Stimulated activated CD4-positive, alpha-beta T cell treated with anti-CD3 and anti-CD28 coated beads, Interleukin-4, amount 100 ng/mL, for 4 hours (primary cell): ENCODE measurements at regions not wholly inside any gene's neighbourhood (a gene's known extent, or its start where the extent isn't known, plus 50 kb on each side); places are given as distances from the start of the nearest gene placed in this dataset.
"Not testable (repeated sequence)": the region's sequence is repeated elsewhere in the genome, so short reads cannot be mapped to it uniquely, and the experiment has no call there.

ENCODE experiments used
- DNase-seq, 2 experiments: peaks; one replicate each; pipeline ENCODE4 v3.0.0-alpha.2; 2020

DNA sequence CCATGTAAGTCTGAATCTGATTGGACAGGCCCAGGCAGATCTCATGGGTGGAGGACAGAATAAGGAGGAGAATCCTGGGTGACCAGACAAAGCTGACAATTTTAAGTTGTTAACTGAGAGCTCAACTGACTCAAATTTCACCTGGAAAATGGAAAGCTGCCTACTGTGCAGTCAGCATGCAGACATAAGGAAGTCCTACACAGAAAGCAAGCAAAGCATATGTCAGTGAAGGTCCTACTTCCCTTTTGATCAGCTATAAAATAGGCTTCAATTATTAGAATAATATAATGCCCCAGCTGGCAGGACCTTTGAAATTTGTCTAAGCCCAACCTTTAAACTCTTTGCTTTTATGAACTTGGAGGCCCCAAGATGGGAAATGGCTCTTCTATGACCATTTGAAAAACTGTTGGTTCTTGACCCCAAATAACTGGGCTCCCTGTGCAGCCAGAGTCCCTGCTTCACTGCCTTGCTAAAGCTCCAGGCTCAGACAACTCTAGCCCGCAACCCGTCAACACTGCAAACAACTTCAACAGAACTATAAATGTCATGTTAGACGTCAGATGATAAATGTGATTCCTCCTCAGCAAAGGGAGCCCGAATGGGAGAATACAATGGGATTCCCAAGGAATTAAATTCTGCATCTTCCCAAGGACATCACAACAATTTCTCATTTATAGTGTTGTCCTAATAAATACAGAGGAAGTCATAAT, 118.9 kb upstream of the ADRA1B start:
- no peak for DNase-seq

GRCh38 chr5:159799701-159800100, 116.6 kb upstream of the ADRA1B start:
- no peak for DNase-seq

DNA sequence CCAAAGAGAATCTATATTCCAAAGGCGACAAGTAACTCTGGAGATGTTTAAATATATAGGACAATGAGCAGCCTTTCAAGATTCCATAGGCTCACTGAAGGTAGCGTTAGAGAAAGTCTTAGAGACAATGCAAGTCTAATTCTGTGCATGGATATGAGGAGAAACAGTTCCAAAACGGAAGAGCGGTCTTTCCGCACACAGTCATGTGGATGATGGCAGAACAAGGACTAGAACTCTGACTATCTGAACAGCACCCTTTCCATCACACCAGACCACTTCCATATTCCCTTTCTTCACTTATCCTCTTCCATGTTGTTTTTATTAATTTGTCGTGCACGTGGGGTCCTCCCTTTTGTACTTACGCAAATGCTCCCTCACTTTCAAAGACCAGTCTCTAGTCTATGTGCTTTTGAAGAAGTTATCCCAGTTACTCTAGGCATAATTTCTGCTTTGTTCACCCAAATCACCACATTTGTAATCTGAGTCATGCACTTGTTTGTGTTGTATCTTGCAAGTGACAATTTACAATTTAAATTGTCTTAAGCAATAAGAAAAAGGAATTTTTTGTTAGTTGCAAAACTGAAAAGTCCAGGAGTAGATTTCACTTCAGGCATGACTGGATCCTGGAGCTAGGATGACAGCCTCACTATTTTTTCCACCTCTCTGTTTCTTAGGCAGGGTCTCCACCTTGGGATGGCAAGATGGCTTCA, 116.0 kb upstream of the ADRA1B start:
- DNase-seq = no peak

DNA sequence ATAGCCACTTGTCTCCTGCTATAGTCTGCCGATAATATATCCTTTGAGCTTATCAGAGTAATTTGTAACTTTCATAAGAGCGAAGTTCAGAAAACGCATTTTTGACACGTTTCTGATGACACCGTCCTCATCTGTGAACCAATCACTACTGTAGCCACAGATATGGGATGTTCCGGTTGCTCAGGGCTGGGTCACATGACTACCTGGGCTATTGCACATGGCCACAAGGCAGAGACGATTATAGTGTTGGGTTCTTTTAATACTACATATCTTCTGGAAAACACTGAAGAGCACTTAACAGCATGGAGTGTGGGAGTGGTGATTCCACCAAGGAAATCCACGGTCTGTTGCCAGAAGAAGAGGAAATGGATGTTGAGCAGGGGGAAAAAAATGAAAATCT, 115.0 kb upstream of the ADRA1B start:
- no peak for DNase-seq

DNA sequence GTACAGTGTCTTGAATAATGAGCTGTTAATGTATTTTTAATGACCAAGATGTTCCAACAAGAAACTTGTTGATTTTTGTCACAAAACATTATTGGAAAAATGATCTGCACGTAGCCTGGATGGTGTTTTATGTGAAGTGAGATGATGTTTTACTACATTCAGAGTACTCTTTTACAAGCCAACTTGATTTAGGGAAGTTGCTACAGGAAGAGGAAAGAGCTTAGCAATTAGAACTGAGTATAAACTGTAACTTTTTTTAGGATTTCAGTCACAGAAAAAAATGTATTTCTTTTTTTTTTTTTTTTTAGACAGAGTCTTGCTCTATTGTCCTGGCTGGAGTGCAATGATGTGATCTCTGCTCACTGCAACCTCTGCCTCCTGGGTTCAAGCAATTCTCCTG, 113.6 kb upstream of the ADRA1B start:
- DNase-seq = no peak

- no peak for DNase-seq
These were observed 112.2 kb upstream of the ADRA1B start for GRCh38 chr5:159804121-159804520.

DNA sequence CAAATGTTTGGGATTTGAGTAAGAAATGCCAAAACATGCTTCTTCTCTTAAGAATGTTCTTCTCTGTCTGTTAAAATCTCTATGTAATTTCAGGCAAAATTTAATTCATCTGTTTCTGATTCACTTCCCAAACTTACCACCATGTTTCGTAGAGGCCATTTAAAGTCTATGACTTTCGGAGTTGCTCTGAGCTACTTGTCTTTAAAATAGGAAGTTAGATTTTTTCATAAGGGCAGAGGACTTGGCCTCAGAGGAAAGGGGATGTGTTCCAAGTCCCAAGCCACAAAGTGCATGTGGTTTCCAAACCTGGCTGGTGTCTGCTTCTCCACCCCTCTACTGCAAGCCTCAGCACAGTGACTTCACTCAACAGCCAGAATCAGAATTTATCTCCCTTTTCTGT, 111.3 kb upstream of the ADRA1B start:
- no peak for DNase-seq

- not testable (repeated sequence) for DNase-seq
These were observed 109.1 kb upstream of the ADRA1B start for GRCh38 chr5:159807135-159807534.

- no peak for DNase-seq
These were observed 108.7 kb upstream of the ADRA1B start for GRCh38 chr5:159807586-159807985.

DNA sequence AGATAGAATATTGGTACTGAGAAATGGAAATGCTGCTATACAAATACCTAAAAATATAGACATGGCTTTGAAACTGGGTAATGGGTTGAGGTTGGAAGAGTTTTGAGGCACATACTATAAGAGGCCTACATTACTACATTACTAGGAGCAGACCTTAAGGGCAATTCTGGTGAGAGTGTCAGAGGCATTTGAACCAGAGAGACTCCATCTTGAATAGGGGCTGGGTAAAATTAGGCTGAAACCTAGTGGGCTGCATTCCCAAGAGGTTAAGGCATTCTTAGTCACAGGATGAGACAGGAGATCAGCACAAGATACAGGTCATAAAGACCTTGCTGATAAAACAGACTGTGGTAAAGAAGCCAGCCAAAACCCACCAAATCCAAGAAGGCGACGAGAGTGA, 104.6 kb upstream of the ADRA1B start:
- DNase-seq = no peak

GRCh38 chr5:159812759-159813158, 103.5 kb upstream of the ADRA1B start:
- DNase-seq = not testable (repeated sequence)

DNA sequence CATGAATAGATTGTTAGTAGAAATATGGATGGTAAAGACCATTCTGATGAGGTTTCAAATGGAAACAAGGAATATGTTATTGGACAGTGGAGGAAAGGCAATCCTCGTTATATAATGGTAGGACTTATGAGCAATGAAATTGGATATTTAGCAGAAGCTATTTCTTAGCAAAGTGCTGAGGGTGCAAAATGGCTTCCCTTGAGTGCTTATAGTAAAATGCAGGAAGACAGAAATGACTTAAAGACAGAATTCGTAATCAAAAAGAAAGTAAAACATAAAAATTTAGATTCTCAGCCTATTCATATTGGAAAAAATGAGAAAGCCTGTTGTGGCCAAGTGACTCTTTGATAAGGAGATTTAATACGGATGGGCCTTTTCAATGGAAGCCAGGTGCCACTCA, 102.1 kb upstream of the ADRA1B start:
- DNase-seq = no peak

- no peak for DNase-seq
These were observed 101.3 kb upstream of the ADRA1B start for GRCh38 chr5:159814805-159815585.

GRCh38 chr5:159817262-159818029, 98.8 kb upstream of the ADRA1B start:
- DNase-seq = no peak

- no peak for DNase-seq
These were observed 96.5 kb upstream of the ADRA1B start for GRCh38 chr5:159819591-159820411.

DNA sequence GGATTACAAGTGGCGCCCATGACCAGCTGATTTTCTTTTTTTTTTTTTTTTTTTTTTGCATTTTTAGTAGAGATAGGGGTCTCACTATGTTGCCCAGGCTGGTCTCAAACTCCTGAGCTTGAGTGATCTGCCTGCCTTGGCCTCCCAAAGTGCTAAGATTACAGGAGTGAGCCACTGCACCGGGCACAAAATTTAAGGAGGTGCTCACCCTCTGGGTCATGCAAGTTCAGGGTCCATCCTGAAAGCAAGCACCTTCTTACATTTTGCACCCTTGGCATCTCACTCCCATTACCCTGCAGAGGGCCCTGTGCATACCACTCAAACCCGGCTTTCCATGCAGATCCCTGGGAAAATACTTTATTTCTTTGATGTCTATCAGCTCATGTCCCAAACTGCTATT, 95.6 kb upstream of the ADRA1B start:
- DNase-seq = no peak

GRCh38 chr5:159821461-159821940, 94.8 kb upstream of the ADRA1B start:
- no peak for DNase-seq

- no peak for DNase-seq
These were observed 91.8 kb upstream of the ADRA1B start for GRCh38 chr5:159824188-159825161.

- DNase-seq = no peak
These were observed 90.7 kb upstream of the ADRA1B start for GRCh38 chr5:159825551-159826051.
